GM12864 (cell line): ENCODE measurements at regions not wholly inside any gene's neighbourhood (a gene's known extent, or its start where the extent isn't known, plus 50 kb on each side); places are given as distances from the start of the nearest gene placed in this dataset.

ENCODE experiments used
- DNase-seq: peaks from one replicate; pipeline ENCODE4 v3.0.0-alpha.2; 2011; ENCODE audit warnings: low read depth
- H3K4me3 ChIP-seq: 2 replicates; pipeline ENCODE4 v1.5.1; 2011; ENCODE audit warnings: mild to moderate bottlenecking, low read depth, low read length, control low read depth
- CTCF ChIP-seq: IDR thresholded peaks from 2 replicates; pipeline ENCODE4 v1.5.1; 2011; ENCODE audit warnings: low read depth, mild to moderate bottlenecking, moderate library complexity, low read length, control low read depth, inconsistent platforms; ENCODE audit errors: missing control alignments

- TF ChIP-seq CTCF, result no peak
- DNase-seq, result no peak
- H3K4me3 ChIP-seq, result no peak overlapping the region
Measured at GRCh38 chr4:29970626-29971025, 749.5 kb upstream of the PCDH7 start.

GRCh38 chr4:29972121-29972520, 748.0 kb upstream of the PCDH7 start:
- no peak for DNase-seq
- H3K4me3 ChIP-seq, result no peak overlapping the region
- no peak for TF ChIP-seq CTCF

- DNase-seq, result no peak
- H3K4me3 ChIP-seq, result no peak overlapping the region
- no peak for TF ChIP-seq CTCF
Measured at GRCh38 chr4:29983890-29984289, 736.3 kb upstream of the PCDH7 start.

- TF ChIP-seq CTCF, result no peak
- DNase-seq, result no peak
- H3K4me3 ChIP-seq, result no peak overlapping the region
Measured at GRCh38 chr4:30001628-30002027, 718.5 kb upstream of the PCDH7 start.

- no peak for DNase-seq
- no peak for TF ChIP-seq CTCF
- no peak overlapping the region for H3K4me3 ChIP-seq
Measured at GRCh38 chr4:30002341-30002740, 717.8 kb upstream of the PCDH7 start.

- TF ChIP-seq CTCF, result no peak
- no peak overlapping the region for H3K4me3 ChIP-seq
- no peak for DNase-seq
Measured at GRCh38 chr4:30005995-30006394, 714.2 kb upstream of the PCDH7 start.

- DNase-seq, result no peak
- H3K4me3 ChIP-seq, result no peak overlapping the region
- no peak for TF ChIP-seq CTCF
Measured at GRCh38 chr4:30024526-30024925, 695.6 kb upstream of the PCDH7 start.
